Renal pelvis (tissue), 1 donor: ENCODE measurements at regions not wholly inside any gene's neighbourhood (a gene's known extent, or its start where the extent isn't known, plus 50 kb on each side); places are given as distances from the start of the nearest gene placed in this dataset.

Source experiments
- DNase-seq: peaks from one replicate; pipeline ENCODE4 v3.0.0-alpha.2; 2013

DNA sequence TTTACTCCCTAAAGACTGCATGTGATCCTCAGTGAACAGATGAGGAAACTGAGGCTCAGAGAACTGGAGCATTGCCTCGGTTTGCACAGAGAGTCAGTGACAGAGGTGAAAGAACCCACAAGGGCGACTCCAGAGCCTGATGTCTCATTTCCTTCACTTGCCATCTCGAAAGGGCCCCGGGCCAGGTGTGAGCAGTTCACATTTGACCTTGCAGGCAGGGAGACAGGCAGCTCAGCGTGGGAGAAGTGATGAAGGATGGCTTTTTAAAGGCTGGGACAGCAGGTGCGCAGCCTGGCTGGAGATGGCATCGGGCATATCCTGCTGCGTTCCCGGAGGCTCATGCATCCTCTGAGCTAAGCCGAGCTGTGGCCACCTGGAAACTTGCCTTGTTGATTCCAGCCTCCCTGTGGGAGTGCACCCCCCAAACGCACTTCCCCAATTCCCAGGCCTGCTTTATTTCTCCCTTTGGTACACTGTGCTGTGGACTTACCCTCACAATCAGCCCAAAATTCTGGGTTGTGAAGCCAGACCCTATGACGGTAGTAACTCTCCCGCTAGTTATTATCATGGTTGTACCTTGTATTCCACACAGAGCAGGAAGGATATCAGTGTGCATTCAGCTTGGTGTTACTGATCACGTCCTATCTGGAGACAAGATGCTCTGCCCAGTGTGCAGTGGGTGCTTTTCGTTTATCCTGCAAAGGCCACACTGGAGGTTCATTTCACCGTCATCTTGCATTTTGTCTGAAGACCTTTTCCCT lies 753.2 kb upstream of the EEF2KMT start:
- DNase-seq: no peak

DNA sequence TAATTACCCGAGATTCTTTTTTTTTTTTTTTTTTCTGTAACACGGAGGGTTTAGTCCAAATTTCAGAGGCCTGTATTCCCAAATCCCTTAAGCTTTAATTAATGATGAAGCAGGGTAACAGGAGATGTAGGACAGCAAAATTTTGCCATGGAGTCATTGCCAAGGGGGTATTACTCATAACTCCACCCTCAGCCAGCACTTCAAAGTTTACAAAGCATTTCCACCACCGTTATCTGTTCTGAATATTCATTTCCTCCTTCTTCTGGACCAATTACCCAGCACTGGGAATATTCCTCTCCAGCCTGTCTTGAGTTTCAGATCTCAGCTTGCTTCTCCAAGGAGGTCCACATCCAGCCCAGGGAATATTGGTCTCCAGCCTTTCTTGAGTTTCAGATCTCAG lies 747.5 kb upstream of the EEF2KMT start:
- DNase-seq: no peak

DNA sequence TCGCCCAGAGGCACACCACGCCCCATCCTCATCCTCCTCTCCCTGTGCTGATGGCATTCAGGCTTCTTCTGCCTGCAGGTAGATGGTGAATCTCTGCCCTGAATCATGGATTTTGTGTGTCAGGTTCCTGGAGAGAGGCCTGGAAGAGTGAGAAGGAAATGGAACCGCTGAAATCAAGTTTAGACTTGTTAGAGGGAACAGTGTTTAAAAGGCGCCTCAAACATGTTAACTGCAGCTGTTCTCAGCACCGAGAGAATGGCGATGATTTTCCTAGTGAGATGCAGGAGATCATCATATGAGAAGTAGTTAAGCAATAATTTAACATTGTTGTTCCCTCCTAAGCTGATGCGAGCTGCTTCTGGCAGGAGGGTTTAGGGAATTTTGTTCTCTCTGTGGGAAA lies 744.4 kb upstream of the EEF2KMT start:
- DNase-seq: no peak

DNA sequence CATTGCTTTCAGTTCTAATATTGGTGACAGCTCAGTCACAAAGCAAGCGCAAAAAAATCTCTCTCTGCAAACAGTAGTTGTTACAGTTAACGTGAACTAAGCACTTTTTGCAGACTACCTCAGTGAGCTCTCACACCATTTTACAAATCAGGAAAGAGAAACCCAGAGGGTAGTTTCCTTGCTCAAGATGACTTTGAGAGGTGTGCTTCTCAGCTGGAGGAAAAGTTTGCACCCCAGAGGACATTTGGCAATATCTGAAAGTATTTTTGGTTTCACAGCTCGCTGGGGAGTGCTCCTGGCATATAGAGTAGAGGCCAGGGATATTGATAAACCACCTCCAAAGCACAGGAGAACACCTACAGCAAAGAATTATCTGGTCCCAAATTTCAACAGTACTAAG lies 741.1 kb upstream of the EEF2KMT start:
- no peak for DNase-seq

DNA sequence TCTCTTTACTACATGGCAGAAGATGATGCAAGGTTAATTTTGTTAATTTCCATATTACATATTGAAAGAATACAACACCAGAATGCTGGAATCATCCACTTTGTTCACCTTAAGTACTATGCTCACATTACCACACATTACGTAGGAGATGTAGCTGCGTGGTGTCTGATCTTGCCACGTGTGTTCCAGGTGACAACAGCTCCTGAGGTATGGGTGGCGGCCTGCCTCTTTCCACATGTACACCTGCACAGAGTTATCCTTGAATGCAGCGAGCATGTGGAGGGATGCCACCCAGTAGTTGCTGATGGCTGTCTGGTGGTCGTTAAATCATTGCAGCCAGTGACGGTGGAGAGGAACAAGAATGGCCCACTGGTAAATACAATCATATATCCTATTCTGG lies 740.5 kb upstream of the EEF2KMT start:
- DNase-seq: no peak

DNA sequence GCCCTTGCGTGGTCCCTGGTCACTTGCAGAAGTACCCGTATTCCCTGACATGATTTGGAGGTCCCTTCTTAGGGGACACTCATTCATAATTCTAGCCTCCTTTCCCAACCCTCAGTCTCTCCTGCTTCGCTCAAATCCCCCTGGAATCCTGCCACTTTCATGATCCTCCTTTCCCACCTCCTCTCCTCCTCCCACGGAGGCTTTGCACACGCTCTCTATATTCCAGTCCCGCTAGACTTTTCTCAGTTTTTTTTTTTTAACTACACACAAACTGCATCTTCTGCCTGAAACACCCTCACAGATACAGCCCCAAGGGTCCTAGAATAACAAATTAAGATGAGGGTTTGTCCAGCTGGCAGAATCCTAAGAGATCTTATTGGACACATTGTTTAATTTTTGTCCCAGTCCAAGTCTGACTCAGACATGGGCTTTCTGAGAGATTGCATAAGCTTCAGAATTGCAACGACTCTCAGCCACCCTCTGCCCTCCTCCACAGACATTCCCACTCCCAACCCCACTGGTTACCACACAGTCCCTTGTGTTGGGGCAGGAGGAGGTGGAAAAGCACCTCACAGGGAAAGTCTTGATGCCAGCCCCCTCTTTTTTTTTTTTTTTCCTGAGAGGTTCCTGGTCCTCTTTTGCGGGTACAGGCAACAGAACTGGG lies 739.5 kb upstream of the EEF2KMT start:
- no peak for DNase-seq

DNA sequence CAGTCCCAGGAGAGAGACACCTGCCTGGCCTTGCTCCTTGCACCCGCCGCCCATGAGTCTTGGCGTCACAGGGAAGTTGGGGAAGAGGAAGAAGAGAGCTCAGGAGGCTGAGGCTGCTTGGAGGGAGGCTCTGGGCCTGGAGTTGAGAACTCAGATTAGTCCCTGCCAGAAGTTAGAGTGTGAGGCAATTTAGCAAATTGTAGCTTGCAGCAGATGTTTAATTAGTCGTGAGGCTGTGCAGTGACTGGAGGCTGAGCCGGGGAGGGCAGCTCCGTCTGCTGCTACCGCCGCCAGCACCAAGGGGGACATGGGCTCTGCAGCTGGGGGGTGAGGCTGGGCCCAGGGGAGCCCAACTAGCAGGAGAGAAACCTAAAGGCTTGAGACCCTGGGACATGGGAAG lies 738.3 kb upstream of the EEF2KMT start:
- no peak for DNase-seq

DNA sequence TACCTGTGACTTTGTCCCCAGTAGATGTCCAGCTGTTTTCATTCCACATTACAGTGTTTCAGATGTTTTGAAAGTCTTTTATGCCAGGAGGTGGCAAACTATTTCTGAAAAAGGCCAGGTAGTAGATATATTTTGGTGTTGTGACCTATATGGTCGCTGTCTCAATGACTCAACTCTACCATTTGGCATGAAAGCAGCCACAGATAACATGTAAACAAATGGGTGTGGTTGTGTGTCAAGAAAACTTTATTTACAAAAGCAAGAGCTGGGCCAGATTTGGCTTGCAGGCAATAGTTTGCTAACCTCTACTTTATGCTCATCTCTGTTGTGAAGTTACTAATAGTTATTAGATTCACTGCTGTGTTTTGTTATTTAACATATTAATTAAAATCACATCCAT lies 728.7 kb upstream of the EEF2KMT start:
- no peak for DNase-seq

DNA sequence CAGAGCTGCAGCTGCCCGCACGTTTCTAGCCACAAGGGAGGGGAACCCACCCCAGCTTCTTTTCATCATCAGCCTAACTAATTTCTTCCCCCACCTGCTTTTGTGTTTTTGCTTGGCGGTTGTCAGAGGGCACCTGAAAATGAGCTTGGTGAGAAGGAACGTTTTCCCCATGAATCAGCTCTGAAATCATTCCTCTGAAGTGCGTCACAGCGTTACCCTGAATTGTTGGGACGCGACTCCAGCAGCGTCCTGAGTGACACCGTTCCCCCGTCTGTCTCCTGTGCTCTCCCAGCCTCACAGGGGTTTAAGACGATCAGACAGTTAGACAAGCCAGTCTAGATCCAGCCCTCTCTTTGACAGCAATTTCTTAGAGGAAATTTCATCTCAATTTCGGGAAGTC lies 722.9 kb upstream of the EEF2KMT start:
- DNase-seq: no peak

DNA sequence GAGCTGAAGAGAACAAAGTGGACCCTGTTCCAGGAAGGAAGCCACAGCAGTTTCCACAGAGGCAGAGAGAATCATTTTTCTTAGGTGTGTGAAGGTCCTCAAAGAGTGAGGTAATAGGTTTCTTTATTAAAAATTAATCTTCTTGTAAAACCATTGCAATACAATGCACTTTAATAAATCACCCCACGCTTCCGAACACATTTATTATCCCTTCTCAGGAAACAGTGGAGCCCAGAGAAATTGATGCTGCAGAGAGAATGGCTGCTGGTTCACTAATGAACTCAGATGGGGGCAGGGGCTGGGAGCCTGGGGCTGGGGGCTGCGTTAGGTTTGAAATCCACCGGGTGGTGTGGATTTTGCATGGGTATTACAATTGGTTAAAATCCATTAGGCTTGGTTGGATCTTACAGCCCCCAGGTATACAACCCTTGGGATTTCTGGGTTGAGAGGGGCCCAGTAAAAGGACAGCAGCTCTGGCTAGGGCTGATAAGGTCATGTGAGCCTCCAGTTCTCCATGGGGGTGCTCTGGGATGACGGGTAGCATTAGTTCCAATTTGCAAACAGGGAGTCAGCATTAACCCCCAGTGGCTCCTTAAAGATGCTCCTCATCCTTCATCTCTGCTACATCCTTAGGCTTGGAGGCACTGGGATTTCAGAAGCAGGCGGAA lies 718.1 kb upstream of the EEF2KMT start:
- no peak for DNase-seq

DNA sequence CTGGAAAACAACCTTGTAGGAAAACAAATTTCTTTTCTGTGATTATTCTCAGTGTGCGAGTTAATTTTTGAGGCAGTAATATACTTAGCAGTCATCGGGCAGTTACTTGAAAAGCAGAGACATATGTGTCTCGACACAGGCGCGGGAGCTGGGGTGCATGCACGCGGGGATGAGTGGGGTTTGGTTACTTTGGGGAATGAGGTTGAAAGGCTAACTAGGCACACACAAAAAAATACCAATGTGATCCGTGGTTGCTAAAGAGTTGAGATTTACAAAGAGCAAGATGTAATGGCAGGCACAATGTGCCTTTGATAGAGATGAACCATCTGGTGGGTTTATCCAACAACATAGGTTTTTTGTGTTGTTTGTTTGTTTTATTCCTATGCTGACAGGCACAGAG lies 703.8 kb upstream of the EEF2KMT start:
- DNase-seq: no peak

DNA sequence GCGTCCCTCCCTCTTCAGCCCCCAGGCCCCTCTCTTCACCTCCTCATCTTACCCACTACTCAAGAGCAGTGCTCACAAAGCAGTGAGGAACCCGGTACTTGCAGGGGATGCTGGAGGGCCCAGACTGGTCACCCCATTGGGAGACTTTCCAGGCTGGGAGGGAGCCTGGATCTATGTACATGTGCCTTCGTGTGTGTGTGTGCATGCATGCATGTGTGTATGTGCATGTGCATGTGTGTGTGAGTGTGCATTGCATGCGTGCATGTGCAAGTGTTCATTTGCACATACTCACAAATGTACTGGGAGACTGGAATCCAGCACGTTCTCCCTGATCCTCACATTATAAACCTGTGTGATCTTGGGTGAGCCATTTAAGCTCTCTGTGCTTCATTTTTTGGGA lies 696.0 kb upstream of the EEF2KMT start:
- no peak for DNase-seq

DNA sequence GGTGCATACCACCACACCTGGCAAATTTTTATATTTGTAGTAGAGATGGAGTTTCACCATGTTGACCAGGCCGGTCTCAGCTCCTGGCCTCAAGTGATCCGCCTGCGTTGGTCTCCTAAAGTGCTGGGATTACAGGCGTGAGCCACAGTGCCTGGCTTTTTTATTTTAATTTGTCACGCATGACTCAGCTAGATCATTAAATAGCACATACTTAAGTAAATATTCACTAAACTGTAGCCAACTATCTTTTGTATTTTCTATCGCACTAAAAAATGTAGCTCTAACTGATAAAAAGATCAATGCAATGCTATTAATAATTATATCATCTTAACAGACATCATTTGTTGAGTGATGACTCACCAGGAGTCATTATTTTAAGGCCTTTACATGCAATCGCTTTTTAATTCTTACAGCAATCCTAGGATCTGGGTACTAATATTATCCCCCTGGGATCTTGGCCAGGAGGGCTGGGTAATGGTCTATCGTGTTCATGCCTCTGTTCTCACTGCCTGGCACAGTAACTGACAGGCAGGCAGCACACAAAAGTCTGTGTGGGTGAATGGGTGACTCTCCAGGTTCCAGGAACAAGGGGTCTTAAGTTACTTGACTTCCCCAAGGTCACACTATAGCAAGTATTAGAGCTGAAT lies 693.5 kb upstream of the EEF2KMT start:
- no peak for DNase-seq

DNA sequence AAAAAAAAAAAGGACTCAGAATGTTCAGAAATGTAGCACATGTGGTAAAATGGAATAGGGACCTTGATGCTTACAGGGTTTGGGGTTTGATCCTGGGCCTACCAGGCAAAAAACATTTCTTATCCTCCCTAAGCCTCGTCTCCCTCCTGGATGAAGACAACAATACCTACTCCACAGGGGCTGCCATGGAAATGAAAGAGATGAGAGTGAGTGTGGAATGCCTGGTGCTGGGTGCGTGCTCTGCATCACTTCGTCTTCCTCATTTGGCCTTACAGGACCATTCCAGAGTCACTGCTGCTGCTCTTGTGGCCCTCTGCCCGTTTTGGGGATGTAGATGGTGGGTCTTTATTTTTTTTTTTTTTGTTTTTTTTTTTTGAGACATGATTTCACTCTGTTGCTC lies 692.9 kb upstream of the EEF2KMT start:
- DNase-seq: no peak

DNA sequence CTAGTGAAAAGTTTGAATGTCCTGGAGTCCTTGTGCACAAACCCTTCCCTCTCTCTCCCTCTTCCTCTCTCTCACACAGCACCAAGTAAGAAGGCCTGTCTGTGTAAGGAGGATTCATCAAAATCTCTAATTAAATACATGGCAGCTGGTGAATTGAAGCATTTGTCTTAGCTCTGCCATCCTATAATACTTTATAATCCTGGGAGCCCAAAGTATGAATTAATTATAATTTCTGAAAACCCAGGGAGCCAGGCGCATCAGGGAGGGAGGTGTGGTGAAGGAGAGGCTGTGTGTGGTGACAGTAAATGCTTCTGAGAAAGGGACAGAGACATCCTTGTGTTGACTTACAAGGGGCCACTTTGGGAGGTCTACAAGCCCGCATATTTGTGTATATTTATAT lies 691.4 kb upstream of the EEF2KMT start:
- no peak for DNase-seq

DNA sequence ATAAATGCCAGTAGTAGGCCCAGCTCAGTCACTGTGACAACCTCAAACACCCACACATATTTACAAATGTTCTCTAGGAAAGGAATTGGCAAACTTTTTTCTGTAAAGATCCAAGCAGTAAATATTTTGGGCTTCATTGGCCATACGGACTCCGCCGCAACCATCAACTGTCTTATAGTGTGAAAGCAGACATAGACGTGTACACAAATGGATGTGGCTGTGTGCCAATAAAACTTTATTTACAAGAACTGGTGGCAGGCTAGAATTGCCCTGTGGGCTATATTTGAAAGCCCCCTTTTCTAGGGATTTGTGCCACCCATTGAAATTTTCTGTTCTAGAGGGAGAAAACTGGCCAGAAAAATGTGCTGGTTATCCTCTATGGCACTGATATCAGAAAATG lies 683.8 kb upstream of the EEF2KMT start:
- DNase-seq: no peak

DNA sequence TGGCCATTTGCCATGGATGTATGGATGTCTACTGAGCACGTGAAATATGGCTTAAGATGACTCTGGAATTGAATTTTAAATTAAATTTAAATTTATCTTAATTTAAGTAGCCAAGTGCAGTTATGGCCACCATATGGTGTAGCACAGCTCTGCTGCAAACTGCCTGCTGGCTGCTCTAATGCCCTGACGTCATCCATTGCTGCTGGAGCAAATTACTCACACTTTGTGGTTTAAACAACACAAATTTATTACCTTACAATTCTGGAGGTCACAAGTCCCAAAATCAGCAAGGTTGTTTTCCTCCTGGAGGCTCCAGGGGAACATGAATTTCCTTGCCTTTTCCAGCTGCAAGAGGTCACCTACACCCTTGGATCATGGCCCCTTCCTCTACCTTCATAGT lies 679.3 kb upstream of the EEF2KMT start:
- no peak for DNase-seq

DNA sequence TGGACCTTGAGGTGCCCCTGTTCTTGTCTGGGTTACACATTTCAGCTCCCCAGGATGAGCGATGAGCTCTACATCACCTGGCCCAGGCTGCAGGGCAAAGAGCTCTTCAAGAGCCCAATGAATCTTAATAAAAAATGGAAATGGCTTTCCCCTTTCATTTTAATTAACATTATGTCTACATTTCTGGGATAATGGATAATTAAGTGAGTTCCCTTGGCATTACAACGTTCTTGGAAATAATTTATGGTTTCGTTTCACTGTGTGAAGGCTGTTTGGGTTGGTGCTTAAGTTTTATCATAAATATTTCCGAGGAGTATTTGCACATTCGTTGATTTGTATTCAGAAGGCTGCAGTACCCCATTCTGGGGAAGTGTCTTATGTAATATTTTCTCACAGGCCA lies 678.3 kb upstream of the EEF2KMT start:
- DNase-seq: no peak

DNA sequence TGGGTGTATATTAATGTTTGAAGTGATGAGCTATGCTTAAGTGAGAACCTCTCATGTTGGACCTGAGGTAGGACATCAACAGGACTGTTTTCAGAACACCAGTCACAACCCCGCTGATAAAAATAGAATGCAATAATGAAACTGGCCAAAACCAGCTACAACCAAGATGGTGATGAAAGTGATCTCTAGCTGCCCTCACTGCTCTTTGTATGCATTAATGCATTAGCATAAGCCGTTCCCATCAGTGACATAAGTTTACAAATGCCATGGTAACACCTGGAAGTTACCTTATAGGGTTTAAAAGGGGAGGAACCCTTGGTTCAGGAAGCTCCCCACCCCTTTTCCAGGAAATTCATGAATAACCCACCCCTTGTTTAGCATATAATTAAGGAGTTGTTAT lies 672.5 kb upstream of the EEF2KMT start:
- no peak for DNase-seq

DNA sequence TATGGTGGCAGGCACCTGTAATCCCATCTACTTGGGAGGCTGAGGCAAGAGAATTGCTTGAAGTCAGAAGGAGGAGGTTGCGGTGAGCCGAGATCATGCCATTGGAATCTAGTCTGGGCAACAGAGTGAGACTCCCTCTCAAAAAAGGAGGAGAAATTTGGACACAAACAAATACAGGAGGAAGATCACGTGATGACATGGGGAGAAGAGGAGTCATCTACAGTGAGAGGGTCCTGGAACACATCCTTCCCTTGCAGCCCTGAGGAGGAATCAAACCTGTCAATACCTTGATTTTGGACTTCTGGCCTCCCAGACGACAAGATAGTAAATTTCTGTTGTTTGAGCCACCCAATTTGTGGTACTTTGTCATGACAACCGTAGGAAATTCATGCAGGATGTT lies 671.9 kb upstream of the EEF2KMT start:
- no peak for DNase-seq

DNA sequence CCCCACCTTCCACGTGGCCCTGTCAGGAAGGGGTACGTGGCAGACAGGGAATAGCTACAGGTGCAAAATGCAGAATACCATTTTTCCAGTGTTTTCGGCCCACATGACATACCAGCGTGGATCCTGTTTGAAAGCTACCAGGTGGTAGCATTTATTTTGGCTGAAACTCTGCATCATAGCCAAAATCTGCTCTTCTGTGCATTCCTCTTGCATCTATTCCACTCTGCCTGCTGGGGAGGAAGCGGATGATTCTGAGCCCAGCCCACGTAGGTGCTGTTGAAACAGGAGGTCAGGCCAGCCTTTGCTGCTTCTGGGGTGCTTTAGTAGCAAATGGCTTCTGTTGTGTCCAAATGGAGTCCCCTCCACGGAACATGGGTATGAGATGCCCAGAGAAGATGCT lies 670.9 kb upstream of the EEF2KMT start:
- no peak for DNase-seq

DNA sequence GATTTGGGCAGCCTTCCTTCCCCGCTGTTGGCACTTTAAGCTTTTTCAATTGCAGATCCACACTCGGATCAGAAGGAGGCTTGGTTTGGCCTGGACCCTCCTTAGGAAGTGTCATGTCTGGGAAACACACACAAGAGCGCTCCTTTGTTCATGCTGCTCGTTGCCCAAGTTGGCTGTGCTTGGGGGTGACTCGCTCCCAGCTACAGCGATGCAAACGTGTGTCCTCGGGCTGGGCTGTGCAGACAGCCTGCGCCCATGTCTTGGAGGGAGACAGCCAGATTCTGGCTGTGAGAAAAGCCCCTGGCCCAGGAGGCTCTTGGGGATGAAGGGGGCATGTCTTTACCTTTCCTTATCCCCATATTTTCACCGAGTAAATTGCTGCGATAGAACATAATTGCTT lies 665.6 kb upstream of the EEF2KMT start:
- no peak for DNase-seq

DNA sequence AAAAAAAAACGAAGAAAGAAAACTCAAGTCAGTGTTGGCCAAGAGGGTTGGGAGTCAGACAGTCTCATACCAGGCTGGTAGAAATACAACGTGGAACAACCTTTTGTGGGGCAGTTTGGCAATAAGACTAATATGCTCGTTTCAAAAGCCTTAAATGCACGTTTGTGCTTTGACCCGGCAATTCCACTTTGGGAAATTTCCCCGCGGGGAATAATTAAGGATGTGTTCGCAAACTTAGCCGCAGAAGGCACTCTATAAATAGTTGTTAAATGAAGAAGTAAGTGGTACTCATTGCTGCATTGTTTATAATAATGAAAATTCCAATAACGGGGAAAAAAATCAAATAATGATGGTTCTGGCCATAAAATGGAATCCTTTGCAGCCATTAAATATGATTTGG lies 664.8 kb upstream of the EEF2KMT start:
- DNase-seq: no peak
